SH-SY5Y (cell line): ENCODE measurements at regions not wholly inside any gene's neighbourhood (a gene's known extent, or its start where the extent isn't known, plus 50 kb on each side); places are given as distances from the start of the nearest gene placed in this dataset.

Source experiments
- GATA2 ChIP-seq: IDR thresholded peaks from 2 replicates; pipeline ENCODE4 v1.6.1; 2011; ENCODE audit warnings: mild to moderate bottlenecking, low read depth, low read length
- GATA3 ChIP-seq: IDR thresholded peaks from 2 replicates; pipeline ENCODE4 v1.6.1; 2011; ENCODE audit warnings: low read depth, mild to moderate bottlenecking, low read length, moderate library complexity

GRCh38 chrX:121308276-121308805 lies 260.9 kb downstream of the GLUD2 start:
- TF ChIP-seq GATA2 (no peak), GATA3 (no peak)

- no peak for TF ChIP-seq GATA2
These were observed 263.4 kb downstream of the GLUD2 start for GRCh38 chrX:121310820-121311219.

- TF ChIP-seq GATA3 = no peak
- no peak for TF ChIP-seq GATA2
These were observed 273.0 kb downstream of the GLUD2 start for GRCh38 chrX:121320441-121320840.

- TF ChIP-seq GATA2 (no peak), GATA3 (no peak)
These were observed 274.7 kb downstream of the GLUD2 start for GRCh38 chrX:121322159-121322558.

GRCh38 chrX:121323337-121323736 lies 275.9 kb downstream of the GLUD2 start:
- TF ChIP-seq GATA2 = no peak
- TF ChIP-seq GATA3 = no peak

- TF ChIP-seq GATA3 (no peak), GATA2 (no peak)
These were observed 286.5 kb downstream of the GLUD2 start for GRCh38 chrX:121333942-121334341.

- TF ChIP-seq GATA3 = no peak
These were observed 289.5 kb downstream of the GLUD2 start for GRCh38 chrX:121336831-121337421.

GRCh38 chrX:121337816-121338215 lies 290.4 kb downstream of the GLUD2 start:
- TF ChIP-seq GATA3 = no peak
- no peak for TF ChIP-seq GATA2

- no peak for TF ChIP-seq GATA2
- no peak for TF ChIP-seq GATA3
These were observed 301.9 kb downstream of the GLUD2 start for GRCh38 chrX:121349263-121349662.

- no peak for TF ChIP-seq GATA2
- TF ChIP-seq GATA3 = no peak
These were observed 308.9 kb downstream of the GLUD2 start for GRCh38 chrX:121356139-121356849.

GRCh38 chrX:121356850-121357171 lies 309.4 kb downstream of the GLUD2 start:
- TF ChIP-seq GATA3 (no peak), GATA2 (no peak)

- no peak for TF ChIP-seq GATA3
- TF ChIP-seq GATA2 = no peak
These were observed 312.9 kb downstream of the GLUD2 start for GRCh38 chrX:121360280-121360679.

GRCh38 chrX:121365572-121366161 lies 318.3 kb downstream of the GLUD2 start:
- TF ChIP-seq GATA2 = no peak
- no peak for TF ChIP-seq GATA3

- TF ChIP-seq GATA3 = no peak
- no peak for TF ChIP-seq GATA2
These were observed 327.1 kb downstream of the GLUD2 start for GRCh38 chrX:121374471-121374870.
